Embryonic facial prominence (tissue), 1 donor: ENCODE measurements at regions not wholly inside any gene's neighbourhood (a gene's known extent, or its start where the extent isn't known, plus 50 kb on each side); places are given as distances from the start of the nearest gene placed in this dataset.

Experiments used
- DNase-seq: peaks from one replicate; pipeline ENCODE4 v3.0.0-alpha.2; 2016; ENCODE audit errors: extremely low spot score

- DNase-seq, result no peak
These were observed 600.5 kb downstream of the PCDH18 start for GRCh38 chr4:136931781-136932180.

GRCh38 chr4:136928957-136929411, 603.3 kb downstream of the PCDH18 start:
- DNase-seq, result no peak

GRCh38 chr4:136927172-136927571, 605.1 kb downstream of the PCDH18 start:
- DNase-seq, result no peak

DNA sequence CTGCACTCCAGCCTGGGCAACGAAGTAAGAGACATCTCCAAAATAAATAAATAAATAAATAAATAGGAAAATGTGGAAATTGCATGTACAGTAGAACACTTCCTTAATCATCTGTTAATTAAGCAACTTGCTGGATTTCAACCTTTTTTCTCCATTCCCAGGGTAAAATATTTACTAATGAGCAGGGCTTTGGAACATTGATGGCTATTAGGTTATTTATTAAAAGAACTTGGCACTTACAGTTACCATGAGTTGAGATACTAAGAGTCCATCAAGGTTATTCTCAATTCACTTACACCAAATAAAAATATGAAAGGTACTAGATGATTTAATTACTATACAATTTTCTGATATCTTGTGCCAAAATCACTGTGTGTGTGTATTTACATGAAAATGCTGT, 607.1 kb downstream of the PCDH18 start:
- DNase-seq, result no peak

GRCh38 chr4:136922066-136922465, 610.2 kb downstream of the PCDH18 start:
- DNase-seq, result no peak

- no peak for DNase-seq
These were observed 612.0 kb downstream of the PCDH18 start for GRCh38 chr4:136920092-136920881.

DNA sequence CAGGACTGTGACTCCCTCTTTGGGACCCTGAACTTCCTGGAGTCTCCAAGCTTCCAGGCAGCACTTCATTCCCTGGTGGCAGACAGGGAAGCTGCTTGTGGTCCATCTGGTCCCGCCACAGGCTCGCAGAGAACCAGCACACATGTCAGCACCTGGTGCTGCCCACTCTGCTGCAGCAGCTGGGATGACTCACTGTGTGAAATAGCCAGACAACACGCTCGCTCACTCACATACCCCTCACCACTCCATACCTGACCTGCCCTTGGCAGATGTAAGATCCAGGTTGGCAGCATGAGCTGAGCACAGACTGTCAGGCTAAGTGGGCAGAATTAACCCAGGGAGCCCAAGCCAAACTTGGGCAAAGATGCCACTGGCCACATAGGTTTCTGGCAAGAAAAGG, 613.5 kb downstream of the PCDH18 start:
- no peak for DNase-seq

DNA sequence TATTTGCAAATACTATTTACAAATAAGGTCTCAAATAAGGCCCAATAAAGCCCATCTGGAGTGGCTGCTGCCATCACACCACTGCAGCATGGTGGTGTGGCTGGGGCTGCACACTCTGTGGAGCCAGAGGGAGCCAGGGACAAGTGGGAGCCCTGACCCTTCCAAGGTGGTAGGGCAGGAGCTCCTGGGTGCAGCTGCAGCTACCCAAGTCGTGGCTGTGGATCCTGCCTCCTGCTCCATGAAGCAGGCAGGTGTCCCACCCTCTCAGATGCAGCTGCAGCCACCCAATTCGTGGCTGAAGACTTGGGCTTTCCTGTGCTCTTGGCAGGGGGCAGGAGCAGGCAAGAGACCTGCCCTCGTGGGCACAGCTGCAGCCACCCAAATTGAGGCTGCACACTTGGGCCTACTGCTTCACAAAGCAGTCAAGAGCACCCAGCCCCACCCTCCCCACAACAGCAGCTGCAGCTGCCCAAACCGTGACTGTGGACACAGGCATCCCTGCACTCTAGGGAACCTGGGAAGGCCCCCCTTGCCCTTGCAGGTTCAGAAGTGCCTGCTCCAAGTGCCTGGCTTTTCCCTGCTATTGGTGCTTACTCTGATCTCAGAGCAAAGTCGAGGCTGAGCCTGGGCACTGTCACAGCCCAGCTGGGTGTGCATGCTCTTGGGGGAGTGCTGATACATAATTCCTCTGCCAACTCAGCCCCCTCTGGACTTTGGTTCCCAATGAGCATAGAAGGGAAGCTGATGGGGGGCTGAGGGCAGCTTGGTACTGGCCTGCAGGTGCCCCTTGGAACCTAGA, 614.8 kb downstream of the PCDH18 start:
- no peak for DNase-seq

DNA sequence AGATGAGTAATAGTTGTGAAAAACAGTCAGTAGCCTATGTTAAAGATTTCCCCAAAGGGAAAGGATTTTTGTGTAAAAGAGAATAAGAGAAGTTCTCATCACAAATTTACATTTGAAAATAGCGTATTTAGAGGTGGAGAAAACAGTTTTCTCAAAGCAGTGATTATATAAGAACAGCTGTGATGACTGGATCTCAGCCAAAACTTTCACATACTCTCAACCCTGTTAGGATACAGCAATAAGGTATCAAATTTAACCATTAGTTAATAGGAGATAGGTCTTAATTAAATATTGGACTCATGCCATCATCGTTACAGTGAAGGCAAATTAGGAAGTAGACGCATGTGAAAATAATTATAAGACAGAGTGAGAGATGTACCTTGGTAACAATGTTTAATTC, 622.7 kb downstream of the PCDH18 start:
- DNase-seq, result no peak

GRCh38 chr4:136908122-136908521, 624.2 kb downstream of the PCDH18 start:
- no peak for DNase-seq

- no peak for DNase-seq
These were observed 631.6 kb downstream of the PCDH18 start for GRCh38 chr4:136900696-136901095.

- DNase-seq, result no peak
These were observed 633.6 kb downstream of the PCDH18 start for GRCh38 chr4:136898590-136899248.

GRCh38 chr4:136893573-136893972, 638.7 kb downstream of the PCDH18 start:
- DNase-seq, result no peak

DNA sequence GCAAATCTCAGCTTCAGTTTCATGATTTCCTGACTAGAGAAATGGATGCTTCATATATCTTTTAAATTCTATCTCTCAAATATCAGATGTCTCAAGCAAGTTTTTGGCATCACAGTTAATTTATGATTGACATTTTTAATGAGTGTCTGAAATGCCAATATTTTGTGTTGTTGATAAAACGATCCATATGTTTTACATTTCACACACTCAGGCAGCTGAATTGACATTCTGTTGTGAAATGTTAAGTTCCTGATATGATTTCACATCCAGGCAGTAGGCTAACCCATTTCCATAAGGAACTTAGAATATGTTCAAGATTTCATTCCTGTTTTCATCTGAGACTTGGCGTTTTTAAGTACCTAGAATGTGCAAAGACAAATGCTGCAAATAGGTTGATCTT, 650.6 kb downstream of the PCDH18 start:
- DNase-seq, result no peak

GRCh38 chr4:136873555-136873954, 658.7 kb downstream of the PCDH18 start:
- DNase-seq, result no peak

DNA sequence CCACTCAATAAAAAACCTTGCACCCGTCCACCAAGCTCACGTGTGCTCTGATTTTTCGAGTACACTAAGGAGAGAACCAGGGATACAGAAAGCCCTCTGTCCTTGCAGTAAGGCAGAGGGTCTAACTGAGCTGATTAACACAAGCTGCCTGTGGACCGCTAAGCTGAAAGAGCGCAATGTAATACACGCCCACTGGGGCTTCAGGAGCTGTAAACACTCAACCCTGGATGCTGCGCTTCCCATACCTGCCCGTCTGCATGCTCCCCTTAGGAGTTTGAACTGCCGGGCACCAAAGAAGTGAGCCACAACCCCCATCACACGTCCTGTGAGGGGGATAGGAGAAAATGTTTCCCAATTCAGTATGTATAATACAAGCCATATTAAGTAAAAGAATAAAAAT, 664.8 kb downstream of the PCDH18 start:
- no peak for DNase-seq

GRCh38 chr4:136865526-136865925, 666.8 kb downstream of the PCDH18 start:
- no peak for DNase-seq

DNA sequence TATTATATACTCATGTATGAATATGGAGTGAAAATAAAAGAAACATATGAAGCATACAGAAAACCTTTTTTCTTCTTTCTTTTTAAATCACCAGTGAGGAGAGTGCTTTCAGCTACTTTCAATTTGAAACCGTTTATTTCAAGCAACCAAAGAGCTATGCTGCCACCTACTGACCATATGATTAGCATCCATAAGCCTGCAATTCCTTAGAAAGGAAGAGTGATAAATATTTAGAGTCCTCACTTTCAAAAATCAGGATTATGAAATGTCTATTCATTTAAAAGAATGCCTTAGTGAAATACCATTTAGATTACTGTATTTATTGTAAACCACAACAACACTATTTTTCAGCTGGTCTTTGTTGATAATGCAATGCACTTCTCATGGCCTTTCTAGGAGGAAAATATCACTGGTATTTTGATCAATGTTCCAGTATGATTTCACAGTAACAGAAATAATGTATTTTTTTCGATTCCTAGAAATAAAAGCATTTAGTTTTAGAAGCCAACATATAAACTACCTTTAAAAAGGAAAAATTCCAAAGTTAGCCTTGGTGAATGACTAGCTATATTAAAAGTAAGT, 667.6 kb downstream of the PCDH18 start:
- DNase-seq, result peak; percentile 85

DNA sequence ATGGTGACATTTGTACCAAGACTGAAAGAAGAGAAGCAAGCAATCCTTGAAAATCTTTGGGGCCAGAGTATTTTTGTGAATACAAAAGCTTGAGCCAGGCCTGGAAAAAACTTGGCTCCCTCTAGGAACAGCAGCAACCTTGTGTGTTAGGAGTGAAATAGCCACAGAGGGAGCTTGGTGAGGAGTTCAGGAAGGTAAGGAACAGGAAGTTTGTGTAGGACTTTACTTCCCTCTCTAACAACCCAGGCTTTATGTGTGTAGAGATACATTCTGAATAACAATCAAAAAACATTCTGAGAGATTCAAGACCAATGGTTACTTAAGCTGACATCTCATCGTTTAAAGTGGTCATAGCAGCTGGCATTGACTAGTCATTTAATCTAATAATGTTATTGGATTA, 668.5 kb downstream of the PCDH18 start:
- no peak for DNase-seq

- no peak for DNase-seq
These were observed 669.6 kb downstream of the PCDH18 start for GRCh38 chr4:136862653-136863052.

DNA sequence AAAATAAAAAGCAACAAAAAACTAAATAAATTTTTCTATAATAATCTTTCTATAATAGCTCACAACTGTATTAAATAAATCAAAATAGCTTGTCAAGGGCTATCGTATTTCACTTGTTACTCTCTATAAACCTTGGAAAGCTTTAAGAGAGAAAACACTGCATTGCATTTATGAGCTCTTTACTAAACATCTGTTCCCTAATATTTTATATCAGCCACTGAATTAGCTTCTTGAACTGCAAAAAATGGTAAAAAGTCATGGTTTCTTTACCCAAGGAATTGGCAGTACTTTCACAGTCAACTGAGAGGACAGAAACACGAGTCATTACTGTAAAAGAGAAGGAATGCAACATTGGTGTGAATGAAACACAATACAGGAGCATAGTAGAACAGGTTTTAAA, 671.2 kb downstream of the PCDH18 start:
- no peak for DNase-seq

- no peak for DNase-seq
These were observed 673.4 kb downstream of the PCDH18 start for GRCh38 chr4:136858903-136859302.
